GM23338 (cell line): ENCODE measurements at regions not wholly inside any gene's neighbourhood (a gene's known extent, or its start where the extent isn't known, plus 50 kb on each side); places are given as distances from the start of the nearest gene placed in this dataset.

Experiments
- JUNB ChIP-seq: IDR thresholded peaks from one replicate; pipeline ENCODE4 v1.6.1; 2016; ENCODE audit warnings: antibody characterized with exemption; ENCODE audit not compliant: unreplicated experiment
- POLR2AphosphoS5 ChIP-seq: IDR thresholded peaks from 2 replicates; pipeline ENCODE4 v1.6.1; 2016; ENCODE audit warnings: antibody characterized with exemption, low read depth
- REST ChIP-seq: IDR thresholded peaks from one replicate; pipeline ENCODE4 v1.6.1; 2018; ENCODE audit warnings: antibody characterized with exemption; ENCODE audit not compliant: unreplicated experiment
- TF ChIP-seq, protein P1 (sequence below), 2 experiments: fragments of 200-600 bp in 1 of 2; sonication (generic) in 1 of 2; conservative IDR thresholded peaks; 2 replicates each; pipeline versions ENCODE4 v1.5.1 to v1.6.1; 2016 to 2017; ENCODE audit warnings: antibody characterized with exemption in 2 of 2, low read depth in 2 of 2, mild to moderate bottlenecking in 2 of 2, moderate library complexity in 1 of 2

- TF ChIP-seq REST (no peak), JUNB (no peak), POLR2AphosphoS5 (no peak)
- TF ChIP-seq, protein P1, sequence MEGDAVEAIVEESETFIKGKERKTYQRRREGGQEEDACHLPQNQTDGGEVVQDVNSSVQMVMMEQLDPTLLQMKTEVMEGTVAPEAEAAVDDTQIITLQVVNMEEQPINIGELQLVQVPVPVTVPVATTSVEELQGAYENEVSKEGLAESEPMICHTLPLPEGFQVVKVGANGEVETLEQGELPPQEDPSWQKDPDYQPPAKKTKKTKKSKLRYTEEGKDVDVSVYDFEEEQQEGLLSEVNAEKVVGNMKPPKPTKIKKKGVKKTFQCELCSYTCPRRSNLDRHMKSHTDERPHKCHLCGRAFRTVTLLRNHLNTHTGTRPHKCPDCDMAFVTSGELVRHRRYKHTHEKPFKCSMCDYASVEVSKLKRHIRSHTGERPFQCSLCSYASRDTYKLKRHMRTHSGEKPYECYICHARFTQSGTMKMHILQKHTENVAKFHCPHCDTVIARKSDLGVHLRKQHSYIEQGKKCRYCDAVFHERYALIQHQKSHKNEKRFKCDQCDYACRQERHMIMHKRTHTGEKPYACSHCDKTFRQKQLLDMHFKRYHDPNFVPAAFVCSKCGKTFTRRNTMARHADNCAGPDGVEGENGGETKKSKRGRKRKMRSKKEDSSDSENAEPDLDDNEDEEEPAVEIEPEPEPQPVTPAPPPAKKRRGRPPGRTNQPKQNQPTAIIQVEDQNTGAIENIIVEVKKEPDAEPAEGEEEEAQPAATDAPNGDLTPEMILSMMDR (conservative IDR thresholded peaks at IDR 0.05; ENCODE audit: low read depth in 2 of 2): peak; percentile 66 to 72
Measured at GRCh38 chr10:112872728-112873127, 77.3 kb upstream of the TCF7L2 start.
